IPS DF 19.7 (cell line): ENCODE measurements at regions not wholly inside any gene's neighbourhood (a gene's known extent, or its start where the extent isn't known, plus 50 kb on each side); places are given as distances from the start of the nearest gene placed in this dataset.

Experiments
- DNase-seq: peaks from one replicate; pipeline ENCODE4 v3.0.0-alpha.2; 2013; ENCODE audit warnings: low read depth, low spot score

GRCh38 chr12:84741692-84742091 lies 170.9 kb downstream of the SLC6A15 start:
- no peak for DNase-seq

GRCh38 chr12:84741031-84741430 lies 171.6 kb downstream of the SLC6A15 start:
- no peak for DNase-seq

GRCh38 chr12:84740602-84741001 lies 172.0 kb downstream of the SLC6A15 start:
- DNase-seq, result no peak

GRCh38 chr12:84738481-84738972 lies 174.1 kb downstream of the SLC6A15 start:
- DNase-seq, result peak; percentile 52

GRCh38 chr12:84732828-84733340 lies 179.7 kb downstream of the SLC6A15 start:
- no peak for DNase-seq

GRCh38 chr12:84730561-84731162 lies 181.9 kb downstream of the SLC6A15 start:
- no peak for DNase-seq

GRCh38 chr12:84727961-84728360 lies 184.6 kb downstream of the SLC6A15 start:
- DNase-seq, result no peak

- no peak for DNase-seq
These were observed 185.8 kb downstream of the SLC6A15 start for GRCh38 chr12:84726780-84727179.

- DNase-seq, result no peak
These were observed 188.6 kb downstream of the SLC6A15 start for GRCh38 chr12:84723988-84724387.

GRCh38 chr12:84719997-84720396 lies 192.6 kb downstream of the SLC6A15 start:
- DNase-seq, result no peak

GRCh38 chr12:84718906-84719305 lies 193.7 kb downstream of the SLC6A15 start:
- no peak for DNase-seq

GRCh38 chr12:84712747-84713146 lies 199.9 kb downstream of the SLC6A15 start:
- DNase-seq, result no peak

GRCh38 chr12:84706374-84706773 lies 206.2 kb downstream of the SLC6A15 start:
- no peak for DNase-seq

GRCh38 chr12:84704856-84705255 lies 207.7 kb downstream of the SLC6A15 start:
- DNase-seq, result no peak

- DNase-seq, result no peak
These were observed 210.6 kb downstream of the SLC6A15 start for GRCh38 chr12:84702001-84702400.

- DNase-seq, result no peak
These were observed 211.6 kb downstream of the SLC6A15 start for GRCh38 chr12:84701041-84701440.

- DNase-seq, result no peak
These were observed 213.8 kb downstream of the SLC6A15 start for GRCh38 chr12:84698576-84699333.

- DNase-seq, result no peak
These were observed 215.6 kb downstream of the SLC6A15 start for GRCh38 chr12:84696908-84697540.

GRCh38 chr12:84696281-84696680 lies 216.3 kb downstream of the SLC6A15 start:
- DNase-seq, result no peak

GRCh38 chr12:84694116-84694515 lies 218.5 kb downstream of the SLC6A15 start:
- no peak for DNase-seq

GRCh38 chr12:84692071-84692470 lies 220.5 kb downstream of the SLC6A15 start:
- DNase-seq, result no peak

- DNase-seq, result no peak
These were observed 221.3 kb downstream of the SLC6A15 start for GRCh38 chr12:84691266-84691665.
